Fibroblast of skin of right biceps (primary cell): ENCODE measurements at regions not wholly inside any gene's neighbourhood (a gene's known extent, or its start where the extent isn't known, plus 50 kb on each side); places are given as distances from the start of the nearest gene placed in this dataset.

Experiments
- DNase-seq: peaks from one replicate; pipeline ENCODE4 v3.0.0-alpha.2; 2013

- DNase-seq: no peak
Observed at GRCh38 chrX:17919896-17920446, 58.9 kb upstream of the RAI2 start.

DNA sequence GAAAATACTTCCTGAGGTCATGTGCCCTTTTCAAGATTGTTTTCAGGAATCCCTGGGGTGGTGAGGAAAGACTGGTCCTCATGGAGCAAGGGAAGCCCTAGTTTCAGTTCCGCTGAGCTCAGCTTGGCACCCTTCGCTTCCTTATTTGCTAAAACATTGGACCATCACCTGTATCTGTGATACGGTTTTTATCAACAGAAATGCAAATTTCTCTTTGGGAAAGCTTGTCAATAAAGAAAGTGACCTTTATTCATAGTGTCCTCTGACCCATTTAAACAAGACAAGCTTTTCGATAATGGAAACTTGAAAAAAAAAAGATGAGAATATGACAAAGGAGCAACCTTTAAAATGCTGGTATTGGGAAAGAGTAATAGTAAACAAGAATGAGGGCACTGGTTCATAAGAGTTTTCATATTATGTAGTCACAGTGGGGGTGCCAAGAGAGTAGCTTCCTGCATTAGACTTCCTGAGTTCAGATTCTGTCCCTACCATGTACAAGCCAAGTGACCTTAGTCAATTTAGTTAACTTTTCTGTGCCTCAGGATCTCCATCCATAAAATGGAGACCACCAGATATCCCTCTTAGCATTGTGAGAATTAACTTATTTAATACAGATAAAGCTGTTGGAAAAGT lies 57.0 kb upstream of the RAI2 start:
- no peak for DNase-seq

GRCh38 chrX:17913801-17914200 lies 52.7 kb upstream of the RAI2 start:
- no peak for DNase-seq
